Memory B cell (primary cell): ENCODE measurements at regions not wholly inside any gene's neighbourhood (a gene's known extent, or its start where the extent isn't known, plus 50 kb on each side); places are given as distances from the start of the nearest gene placed in this dataset.
"Not testable (repeated sequence)": the region's sequence is repeated elsewhere in the genome, so short reads cannot be mapped to it uniquely, and the experiment has no call there.

Experiments used
- ATAC-seq: fragments of 150-1000 bp; cut with Tn5 transposase; 2 replicates; pipeline ENCODE4 v1.10.0; 2021; ENCODE audit warnings: low read depth, mild to moderate bottlenecking, moderate library complexity
- DNase-seq, 2 donors: peaks; one replicate each; pipeline ENCODE4 v3.0.0; 2022; ENCODE audit warnings: low spot score in 2 of 2
- H3K27ac Mint-ChIP-seq: one replicate; pipeline ENCODE4 v1.8.0; 2022; ENCODE audit warnings: mild to moderate bottlenecking, moderate library complexity, mixed read lengths
- H3K27me3 Mint-ChIP-seq: one replicate; pipeline ENCODE4 v1.8.0; 2022; ENCODE audit warnings: mixed read lengths
- H3K36me3 Mint-ChIP-seq: one replicate; pipeline ENCODE4 v1.8.0; 2022; ENCODE audit warnings: mild to moderate bottlenecking, mixed read lengths
- H3K4me1 Mint-ChIP-seq: one replicate; pipeline ENCODE4 v1.8.0; 2022; ENCODE audit warnings: mixed read lengths
- H3K4me3 Mint-ChIP-seq: one replicate; pipeline ENCODE4 v1.8.0; 2022; ENCODE audit warnings: mild to moderate bottlenecking, moderate library complexity, mixed read lengths
- H3K9me3 Mint-ChIP-seq: one replicate; pipeline ENCODE4 v1.8.0; 2022; ENCODE audit warnings: mixed read lengths

DNA sequence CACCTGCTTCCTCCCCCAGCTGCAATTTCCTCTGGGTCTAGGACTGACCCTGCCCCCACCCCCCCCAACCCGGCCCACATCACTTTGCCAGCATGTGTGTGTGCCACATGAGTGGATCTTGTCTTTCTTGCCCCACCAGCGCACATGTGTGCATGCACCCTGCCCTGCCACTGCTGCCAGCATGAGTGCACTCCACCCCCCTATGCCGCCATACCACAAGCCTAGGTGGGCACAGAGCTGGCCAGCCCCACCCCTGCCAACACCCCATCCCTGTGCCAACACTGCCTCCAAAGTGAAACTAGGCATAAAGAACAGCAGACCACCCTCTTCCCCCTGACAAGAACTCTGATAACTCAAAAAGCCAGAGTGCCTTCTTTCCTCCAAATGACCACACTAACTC is 296.3 kb upstream of the SGO1 start:
- Mint-ChIP-seq H3K9me3 (peaks cover 14% of the 10 kb centered on the region), H3K36me3 (peaks cover 6% of the 10 kb centered on the region), H3K4me3 (no peak overlapping the region), H3K4me1 (no peaks in the 10 kb centered on the region), H3K27ac (no peak overlapping the region), H3K27me3 (no peaks in the 10 kb centered on the region)
- ATAC-seq (no peak), DNase-seq (no peak)

DNA sequence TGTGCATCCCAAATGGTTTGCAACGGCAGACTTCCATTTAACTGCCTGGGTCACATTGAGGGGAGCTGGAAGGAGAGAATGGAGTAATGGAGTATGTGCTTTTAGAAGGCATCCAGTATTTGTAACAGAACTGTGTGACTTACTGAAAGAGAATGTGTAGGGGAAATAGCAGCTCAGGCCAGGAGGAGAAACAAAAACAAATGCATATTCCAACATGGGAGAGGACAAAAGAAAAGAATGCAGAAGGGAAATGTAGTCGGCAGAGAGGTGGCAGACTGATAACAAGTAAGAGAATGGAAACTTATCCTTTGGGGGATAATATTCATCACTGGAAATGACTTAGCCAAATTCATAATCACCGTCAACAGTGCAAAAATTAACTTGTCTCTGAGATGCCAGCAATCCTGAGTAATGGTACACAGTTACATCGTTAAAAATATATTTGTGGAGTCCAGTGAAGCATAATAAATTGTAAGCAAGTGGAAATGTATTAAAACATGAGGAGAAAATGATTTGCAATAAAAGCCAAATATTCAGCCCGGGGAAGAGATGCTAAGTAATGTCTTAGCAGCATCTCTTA is 294.9 kb upstream of the SGO1 start:
- no peak overlapping the region for H3K27ac Mint-ChIP-seq
- DNase-seq: no peak
- H3K27me3 Mint-ChIP-seq: no peaks in the 10 kb centered on the region
- peaks cover 15% of the 10 kb centered on the region for H3K9me3 Mint-ChIP-seq
- no peaks in the 10 kb centered on the region for H3K4me1 Mint-ChIP-seq
- H3K36me3 Mint-ChIP-seq: peaks cover 7% of the 10 kb centered on the region
- ATAC-seq: no peak
- no peak overlapping the region for H3K4me3 Mint-ChIP-seq

DNA sequence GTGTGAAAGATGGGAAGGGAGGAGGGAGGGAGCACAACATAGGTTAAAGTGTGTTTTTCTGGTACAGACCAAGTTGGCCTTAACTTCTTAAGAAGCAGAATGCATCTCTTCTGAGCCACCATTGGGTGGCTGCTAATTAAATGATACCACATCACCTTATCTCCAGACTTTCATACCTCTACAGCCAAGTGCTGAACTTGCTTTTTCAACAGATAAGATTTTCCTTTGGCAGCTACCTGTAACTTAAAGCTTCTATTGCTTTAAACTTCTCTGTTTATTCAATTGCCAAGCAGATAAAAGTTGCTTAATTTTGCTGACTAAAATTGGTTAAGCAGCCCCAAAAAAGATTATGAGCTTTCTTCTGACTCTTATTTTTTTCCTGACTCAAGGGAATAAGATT is 292.4 kb upstream of the SGO1 start:
- H3K27ac Mint-ChIP-seq: no peak overlapping the region
- no peak for ATAC-seq
- H3K36me3 Mint-ChIP-seq: peaks cover 9% of the 10 kb centered on the region
- H3K4me3 Mint-ChIP-seq: no peak overlapping the region
- peaks cover 11% of the 10 kb centered on the region for H3K9me3 Mint-ChIP-seq
- no peaks in the 10 kb centered on the region for H3K4me1 Mint-ChIP-seq
- no peaks in the 10 kb centered on the region for H3K27me3 Mint-ChIP-seq
- no peak for DNase-seq

DNA sequence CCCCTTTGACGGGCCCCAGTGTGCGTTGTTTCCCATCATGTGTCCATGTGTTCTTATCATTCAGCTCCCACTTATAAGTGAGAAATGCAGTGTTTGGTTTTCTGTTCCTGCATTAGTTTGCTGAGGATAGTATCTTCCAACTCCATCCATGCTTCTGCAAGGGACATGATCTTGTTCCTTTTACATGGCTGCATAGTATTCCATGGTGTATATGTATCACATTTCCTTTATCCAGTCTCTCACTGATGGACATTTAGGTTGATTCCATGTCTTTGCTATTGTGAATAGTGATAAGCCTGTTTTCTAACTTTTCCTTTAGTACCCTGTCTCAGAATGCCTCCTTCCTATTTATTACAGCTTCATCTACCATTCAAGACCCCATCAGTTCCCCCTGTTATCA is 278.2 kb upstream of the SGO1 start:
- not testable (repeated sequence) for H3K27ac Mint-ChIP-seq, H3K27me3 Mint-ChIP-seq, H3K4me3 Mint-ChIP-seq, H3K4me1 Mint-ChIP-seq, DNase-seq, ATAC-seq
- Mint-ChIP-seq H3K36me3 (peaks cover 12% of the 10 kb centered on the region), H3K9me3 (peaks cover 13% of the 10 kb centered on the region)

DNA sequence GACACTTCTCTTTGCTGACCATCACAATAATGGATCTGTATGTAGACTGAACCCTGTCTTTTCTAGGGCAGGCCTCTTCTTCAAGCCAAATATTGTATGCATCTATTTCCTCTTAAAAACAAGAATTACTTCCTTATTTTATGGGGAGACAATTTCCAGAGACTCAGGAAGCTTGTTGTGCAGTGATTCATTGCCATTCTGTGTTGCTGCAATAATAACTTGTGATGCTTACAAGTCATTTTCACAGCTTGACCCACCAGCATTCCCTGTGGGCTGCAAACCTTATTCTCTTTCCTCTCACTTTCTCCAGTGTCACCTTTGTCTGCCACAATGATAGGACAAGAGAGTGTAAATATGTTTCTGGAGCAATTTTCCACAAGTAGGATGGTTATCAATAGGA is 276.7 kb upstream of the SGO1 start:
- DNase-seq: no peak
- H3K36me3 Mint-ChIP-seq: peaks cover 13% of the 10 kb centered on the region

DNA sequence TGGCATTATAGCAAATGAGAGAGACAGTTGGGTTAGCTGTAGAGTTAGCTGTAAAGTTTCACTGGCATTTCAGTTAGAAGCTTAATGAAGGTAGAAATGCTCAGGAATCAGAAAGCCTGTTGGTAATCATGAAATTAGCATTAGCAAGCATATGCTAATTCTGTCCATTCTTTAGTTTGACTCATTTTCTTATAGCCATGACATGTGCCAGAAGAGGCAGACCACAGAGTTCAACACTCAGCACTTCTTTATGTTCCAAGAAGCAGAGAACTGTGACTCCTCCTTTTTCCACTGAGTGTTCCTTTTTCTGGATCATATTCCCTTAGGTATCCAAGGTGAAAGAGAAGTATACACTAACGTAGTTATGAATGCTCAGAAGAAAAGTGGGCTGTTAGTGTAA is 276.2 kb upstream of the SGO1 start:
- Mint-ChIP-seq H3K9me3 (peaks cover 8% of the 10 kb centered on the region), H3K27ac (no peak overlapping the region), H3K4me3 (no peak overlapping the region), H3K4me1 (no peaks in the 10 kb centered on the region), H3K36me3 (peaks cover 17% of the 10 kb centered on the region), H3K27me3 (no peaks in the 10 kb centered on the region)
- DNase-seq (no peak), ATAC-seq (no peak)

More for the DNA sequence above, 276.7 kb upstream of the SGO1 start:
- Mint-ChIP-seq H3K27ac (no peak overlapping the region), H3K4me1 (no peaks in the 10 kb centered on the region), H3K27me3 (no peaks in the 10 kb centered on the region), H3K9me3 (peaks cover 9% of the 10 kb centered on the region), H3K4me3 (no peak overlapping the region)
- ATAC-seq: no peak

- no peaks in the 10 kb centered on the region for H3K27me3 Mint-ChIP-seq
- no peak for ATAC-seq
- no peak for DNase-seq
- H3K27ac Mint-ChIP-seq: no peak overlapping the region
- peaks cover 14% of the 10 kb centered on the region for H3K36me3 Mint-ChIP-seq
- no peak overlapping the region for H3K4me3 Mint-ChIP-seq
- H3K4me1 Mint-ChIP-seq: no peaks in the 10 kb centered on the region
- peaks cover 5% of the 10 kb centered on the region for H3K9me3 Mint-ChIP-seq
Observed at GRCh38 chr3:20458994-20459716, 273.1 kb upstream of the SGO1 start.

DNA sequence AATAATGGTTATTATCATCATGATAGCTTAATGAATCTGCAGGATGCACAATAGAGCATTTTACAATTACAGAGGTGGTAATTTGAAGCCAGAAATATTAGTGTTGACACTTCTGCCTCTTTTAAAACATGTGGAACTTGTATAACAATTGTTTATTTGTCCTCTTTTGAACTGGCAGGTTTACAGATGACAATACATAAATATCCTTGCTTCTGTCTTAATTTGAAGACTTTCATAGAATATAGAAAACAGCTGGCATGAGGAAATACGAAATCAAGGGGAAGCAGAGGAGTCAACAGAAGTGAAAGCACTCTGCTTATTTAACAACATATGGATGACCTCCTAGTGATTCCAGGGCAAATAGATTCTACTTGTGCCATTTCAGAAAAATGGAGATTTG is 270.5 kb upstream of the SGO1 start:
- Mint-ChIP-seq H3K27ac (no peak overlapping the region), H3K4me1 (no peaks in the 10 kb centered on the region), H3K36me3 (peaks cover 10% of the 10 kb centered on the region), H3K4me3 (no peak overlapping the region), H3K27me3 (no peaks in the 10 kb centered on the region), H3K9me3 (peaks cover 5% of the 10 kb centered on the region)
- DNase-seq: no peak
- no peak for ATAC-seq

DNA sequence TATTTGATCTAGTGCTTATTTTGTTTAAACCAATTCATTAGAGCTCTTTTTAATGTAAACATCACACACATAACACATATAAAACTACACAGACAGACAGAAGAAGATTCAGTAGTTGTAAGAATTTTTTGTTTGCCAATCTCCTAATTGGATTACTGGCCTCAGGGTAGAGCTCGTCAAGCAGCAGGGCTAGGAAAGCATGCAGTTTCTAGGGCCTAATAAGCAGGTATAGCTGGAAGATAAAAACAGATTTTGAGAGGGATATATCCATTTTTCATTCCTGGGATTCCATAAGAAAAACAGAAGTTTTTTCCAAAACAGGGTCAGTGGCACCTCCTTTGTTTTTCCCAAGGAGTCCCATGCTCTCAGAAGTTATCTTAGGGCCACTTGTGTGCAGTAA is 265.2 kb upstream of the SGO1 start:
- DNase-seq (no peak), ATAC-seq (no peak)
- H3K4me1 Mint-ChIP-seq: no peaks in the 10 kb centered on the region
- H3K36me3 Mint-ChIP-seq: peaks cover 2% of the 10 kb centered on the region
- no peak overlapping the region for H3K27ac Mint-ChIP-seq
- no peaks in the 10 kb centered on the region for H3K27me3 Mint-ChIP-seq
- no peak overlapping the region for H3K4me3 Mint-ChIP-seq
- peaks cover 2% of the 10 kb centered on the region for H3K9me3 Mint-ChIP-seq

DNA sequence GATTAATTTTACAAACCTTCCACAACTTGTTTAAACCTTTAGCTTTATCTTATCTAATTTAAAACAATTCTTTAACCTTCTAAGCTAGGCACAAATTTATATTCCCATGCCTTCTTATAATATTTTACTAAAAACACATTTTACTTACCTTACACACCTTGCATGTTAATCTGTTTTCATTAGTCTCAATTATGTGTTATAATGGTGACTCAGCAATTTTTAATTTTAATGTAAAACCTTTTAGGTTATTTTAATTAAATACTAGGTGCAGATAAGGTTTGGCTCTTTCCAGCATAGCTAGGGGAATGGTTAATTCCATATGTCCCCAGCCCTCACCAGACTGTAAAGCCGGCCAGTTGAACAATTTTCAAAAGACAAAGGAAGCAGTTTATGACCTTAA is 264.6 kb upstream of the SGO1 start:
- Mint-ChIP-seq H3K4me1 (no peaks in the 10 kb centered on the region), H3K36me3 (peaks cover 2% of the 10 kb centered on the region), H3K4me3 (no peak overlapping the region), H3K9me3 (peaks cover 2% of the 10 kb centered on the region), H3K27ac (no peak overlapping the region), H3K27me3 (no peaks in the 10 kb centered on the region)
- ATAC-seq: no peak
- DNase-seq: no peak

DNA sequence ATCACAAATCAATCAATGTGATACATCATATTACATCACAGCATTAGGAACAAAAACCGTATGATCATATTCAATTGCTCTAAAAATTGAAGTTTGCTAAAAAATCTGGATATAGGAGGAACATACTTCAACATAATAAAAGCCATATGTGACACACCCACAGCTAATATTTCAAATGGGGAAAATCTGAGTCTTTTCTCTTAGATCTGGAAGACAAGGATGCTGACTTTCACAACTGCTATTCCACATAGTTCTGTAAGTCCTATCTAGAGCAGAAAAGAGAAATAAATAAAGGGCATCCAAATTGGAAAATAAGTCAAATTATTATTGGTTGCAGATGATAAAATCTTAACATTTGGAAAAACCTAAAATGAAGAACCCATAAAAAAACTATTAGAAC is 256.8 kb upstream of the SGO1 start:
- Mint-ChIP-seq H3K27me3 (no peaks in the 10 kb centered on the region), H3K9me3 (no peaks in the 10 kb centered on the region)

DNA sequence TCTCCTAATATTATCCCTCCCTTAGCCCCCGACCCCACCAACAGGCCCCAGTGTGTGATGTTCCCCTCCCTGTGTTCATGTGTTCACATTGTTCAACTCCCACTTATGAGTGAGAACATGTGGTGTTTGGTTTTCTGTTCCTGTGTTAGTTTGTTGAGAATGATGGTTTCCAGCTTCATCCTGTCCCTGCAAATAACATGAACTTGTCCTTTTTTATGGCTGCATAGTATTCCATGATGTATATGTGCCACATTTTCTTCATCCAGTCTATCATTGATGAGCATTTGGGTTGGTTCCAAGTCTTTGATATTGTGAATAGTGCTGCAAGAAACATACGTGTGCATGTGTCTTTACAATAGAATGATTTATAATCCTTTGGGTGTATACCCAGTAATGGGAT is 241.3 kb upstream of the SGO1 start:
- not testable (repeated sequence) for H3K9me3 Mint-ChIP-seq, ATAC-seq, H3K27ac Mint-ChIP-seq, H3K4me3 Mint-ChIP-seq, H3K27me3 Mint-ChIP-seq, DNase-seq, H3K4me1 Mint-ChIP-seq
- peaks cover 16% of the 10 kb centered on the region for H3K36me3 Mint-ChIP-seq

More for the DNA sequence above, 256.8 kb upstream of the SGO1 start:
- ATAC-seq (no peak), DNase-seq (no peak)
- no peak overlapping the region for H3K4me3 Mint-ChIP-seq
- no peaks in the 10 kb centered on the region for H3K4me1 Mint-ChIP-seq
- no peaks in the 10 kb centered on the region for H3K36me3 Mint-ChIP-seq
- no peak overlapping the region for H3K27ac Mint-ChIP-seq

- Mint-ChIP-seq H3K27ac (no peak overlapping the region), H3K27me3 (no peaks in the 10 kb centered on the region), H3K36me3 (peaks cover 6% of the 10 kb centered on the region), H3K4me1 (no peaks in the 10 kb centered on the region), H3K9me3 (peaks cover 3% of the 10 kb centered on the region), H3K4me3 (no peak overlapping the region)
- ATAC-seq (no peak), DNase-seq (no peak)
Observed at GRCh38 chr3:20425138-20425537, 239.1 kb upstream of the SGO1 start.

GRCh38 chr3:20424086-20424485 is 238.1 kb upstream of the SGO1 start:
- Mint-ChIP-seq H3K27ac (no peak overlapping the region), H3K9me3 (peaks cover 2% of the 10 kb centered on the region), H3K4me1 (no peaks in the 10 kb centered on the region), H3K4me3 (no peak overlapping the region), H3K27me3 (no peaks in the 10 kb centered on the region), H3K36me3 (peaks cover 2% of the 10 kb centered on the region)
- DNase-seq (no peak), ATAC-seq (no peak)

DNA sequence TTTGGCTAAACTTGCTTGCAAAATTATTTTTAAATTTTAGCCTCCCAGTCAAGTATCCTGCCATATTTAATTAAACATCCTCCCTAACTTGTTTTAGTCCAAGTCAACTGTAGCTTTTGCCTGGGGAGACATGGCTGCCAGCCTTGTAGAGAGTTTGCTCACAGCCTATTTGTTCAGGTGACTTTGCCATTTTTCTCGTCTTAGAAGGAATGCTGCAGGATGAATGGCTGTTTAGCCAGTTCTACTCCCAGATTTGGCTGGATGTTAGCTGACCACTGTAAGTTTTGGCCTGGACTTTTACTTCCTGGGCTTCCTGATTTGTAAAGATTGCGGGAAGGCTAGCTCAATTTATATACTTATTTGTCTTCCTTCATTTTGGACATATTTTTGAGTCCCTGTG is 236.4 kb upstream of the SGO1 start:
- no peaks in the 10 kb centered on the region for H3K27me3 Mint-ChIP-seq
- H3K4me1 Mint-ChIP-seq: no peaks in the 10 kb centered on the region
- H3K36me3 Mint-ChIP-seq: no peaks in the 10 kb centered on the region
- H3K27ac Mint-ChIP-seq: no peak overlapping the region
- ATAC-seq (no peak), DNase-seq (no peak)
- H3K4me3 Mint-ChIP-seq: no peak overlapping the region
- no peaks in the 10 kb centered on the region for H3K9me3 Mint-ChIP-seq
